ENCODE measurements at regions not wholly inside any gene's neighbourhood (a gene's known extent, or its start where the extent isn't known, plus 50 kb on each side); places are given as distances from the start of the nearest gene placed in this dataset.

DNA sequence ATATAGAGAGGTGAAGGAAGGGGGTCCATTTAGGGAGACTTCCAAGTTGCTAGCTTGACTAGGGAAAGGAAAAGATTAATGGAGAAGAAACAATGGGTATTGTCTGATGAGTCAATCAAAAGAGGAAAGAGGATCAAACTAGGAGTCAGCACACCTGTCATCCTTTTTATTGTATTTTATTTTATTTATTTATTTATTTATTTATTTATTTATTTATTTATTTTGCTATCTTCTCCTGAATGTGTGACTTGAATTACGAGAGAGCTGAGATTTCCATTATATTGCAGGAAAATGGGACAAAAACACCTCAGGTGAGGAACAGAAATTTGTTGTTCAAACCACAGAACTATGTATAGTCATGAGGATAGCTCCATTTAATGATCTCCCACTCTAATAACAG, 58.9 kb downstream of the NUDT11 start:
- no peak for FAIRE-seq
- DNase-seq (ENCODE audit: low spot score): no peak

DNA sequence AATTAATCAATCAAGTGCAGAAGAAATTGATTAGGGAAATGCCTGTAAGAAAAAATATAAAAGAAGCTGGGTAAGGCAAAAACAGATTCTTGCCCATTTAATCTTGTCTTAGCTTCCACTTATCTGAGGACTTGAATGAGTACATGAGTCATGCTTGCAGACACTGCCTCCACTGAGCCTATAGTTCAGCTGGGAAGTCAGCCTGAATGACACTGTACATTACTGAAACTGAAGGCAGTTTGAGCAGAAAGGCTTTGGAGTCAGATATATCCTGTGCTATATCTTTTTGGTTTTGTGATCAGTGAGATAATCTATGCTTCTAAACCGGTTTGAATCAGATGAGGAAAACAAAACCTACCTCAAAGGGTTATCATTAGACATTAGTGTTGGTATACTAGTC, 61.3 kb downstream of the NUDT11 start:
- DNase-seq (ENCODE audit: low spot score) (no peak), FAIRE-seq (no peak)

DNA sequence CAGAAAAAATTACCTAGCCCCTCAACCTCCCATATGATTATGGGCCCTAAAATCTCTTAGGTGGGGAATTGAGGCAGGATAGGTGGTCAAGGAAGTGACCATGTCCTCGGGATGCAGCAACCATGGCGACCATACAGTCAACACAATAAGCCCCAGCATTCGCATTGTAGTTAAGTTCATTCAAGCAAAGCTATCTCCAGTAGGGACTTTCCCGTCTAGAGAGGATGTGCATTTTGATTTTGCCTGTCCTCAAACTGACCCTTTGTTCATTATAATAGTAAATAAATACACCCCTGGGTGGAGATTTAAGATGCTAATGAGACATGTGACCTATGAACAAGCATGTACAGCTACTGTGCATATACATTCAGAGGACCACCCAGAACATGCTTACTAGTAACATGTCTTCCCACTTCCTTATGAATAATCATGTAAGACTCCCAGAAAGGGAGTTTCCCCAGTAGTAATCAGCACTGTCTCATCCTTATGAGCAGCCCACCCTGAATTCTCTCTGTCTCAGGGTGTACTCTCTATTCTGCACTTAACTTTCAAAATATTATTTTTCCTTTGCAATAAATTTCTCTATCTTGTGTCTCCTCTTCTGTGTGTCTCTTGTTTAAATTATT, 74.3 kb downstream of the NUDT11 start:
- FAIRE-seq (no peak), DNase-seq (ENCODE audit: low spot score) (no peak)

DNA sequence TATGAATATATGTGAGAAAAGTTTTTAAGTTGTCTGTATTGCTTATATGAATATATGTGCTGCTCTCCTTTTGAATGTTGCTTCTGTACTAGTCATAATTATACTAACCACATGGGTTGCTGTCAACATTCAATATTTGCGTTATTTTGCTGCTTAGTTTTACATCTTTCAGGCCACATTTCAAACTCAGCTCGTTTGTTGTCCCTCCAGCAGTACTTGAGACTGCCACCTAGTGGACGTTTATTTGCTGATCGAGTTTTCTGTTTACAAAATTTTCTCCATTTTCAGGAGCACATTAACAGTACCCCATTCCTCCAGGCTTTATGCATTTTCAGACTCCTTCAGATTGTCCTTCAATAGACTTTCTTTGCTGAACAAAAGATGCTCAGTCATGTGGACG, 75.8 kb downstream of the NUDT11 start:
- DNase-seq (ENCODE audit: low spot score): peak; percentile 32
- no peak for FAIRE-seq

DNA sequence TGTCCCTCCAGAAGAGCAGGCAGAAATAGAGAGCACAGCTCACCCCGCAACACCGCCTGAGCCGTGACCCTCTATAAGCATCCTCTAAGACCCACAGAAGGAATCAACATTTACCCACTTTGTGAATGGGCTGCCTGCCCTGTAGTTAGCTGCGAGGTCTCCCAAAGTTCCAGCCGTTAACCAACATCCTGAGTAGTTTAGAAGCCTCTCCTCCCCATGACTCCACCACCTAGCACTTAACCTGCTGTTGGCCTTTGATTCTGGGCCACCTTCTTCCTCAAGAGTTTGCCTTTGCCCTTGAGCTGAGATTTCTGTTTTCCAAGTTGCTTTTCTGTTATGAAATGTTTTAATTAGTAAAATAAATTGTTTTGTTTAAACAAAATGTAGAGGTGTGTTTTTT, 75.8 kb downstream of the NUDT10 start:
- FAIRE-seq (no peak), DNase-seq (ENCODE audit: low spot score) (no peak)

DNA sequence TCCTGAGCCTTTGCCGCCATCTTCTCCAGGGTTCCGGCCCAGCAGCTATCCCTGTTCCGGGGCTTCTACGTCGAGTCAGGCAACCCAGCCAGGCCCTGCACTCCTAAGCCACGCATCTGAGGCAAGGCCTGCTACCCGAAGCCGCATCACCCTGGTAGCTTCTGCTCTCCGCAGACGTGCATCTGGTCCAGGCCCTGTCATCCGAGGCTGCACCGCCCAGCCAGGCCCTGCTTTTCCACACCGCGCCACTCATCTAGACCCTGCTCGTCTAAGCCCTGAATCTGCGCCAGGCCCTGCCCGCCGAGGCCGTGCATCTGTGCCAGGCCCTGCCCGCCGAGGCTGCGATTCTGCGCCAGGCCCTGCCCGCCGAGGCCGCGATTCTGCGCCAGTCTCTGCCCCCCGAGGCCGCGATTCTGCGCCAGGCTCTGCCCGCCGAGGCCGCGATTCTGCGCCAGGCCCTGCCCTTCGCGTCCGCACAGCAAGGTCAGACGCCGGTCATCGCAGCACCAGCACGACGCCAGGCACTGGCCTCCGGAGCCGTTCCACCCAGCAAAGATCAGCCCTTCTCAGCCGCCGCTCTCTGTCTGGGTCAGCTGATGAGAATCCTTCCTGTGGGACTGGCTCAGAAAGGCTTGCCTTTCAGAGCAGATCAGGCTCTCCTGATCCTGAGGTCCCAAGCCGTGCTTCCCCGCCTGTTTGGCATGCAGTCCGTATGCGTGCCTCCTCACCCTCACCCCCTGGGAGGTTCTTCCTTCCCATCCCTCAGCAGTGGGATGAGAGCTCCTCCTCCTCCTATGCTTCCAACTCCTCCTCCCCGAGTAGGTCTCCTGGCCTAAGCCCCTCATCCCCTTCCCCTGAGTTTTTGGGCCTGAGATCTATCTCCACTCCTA, 75.1 kb downstream of the NUDT10 start:
- FAIRE-seq: no peak
- no peak for DNase-seq (ENCODE audit: low spot score)

DNA sequence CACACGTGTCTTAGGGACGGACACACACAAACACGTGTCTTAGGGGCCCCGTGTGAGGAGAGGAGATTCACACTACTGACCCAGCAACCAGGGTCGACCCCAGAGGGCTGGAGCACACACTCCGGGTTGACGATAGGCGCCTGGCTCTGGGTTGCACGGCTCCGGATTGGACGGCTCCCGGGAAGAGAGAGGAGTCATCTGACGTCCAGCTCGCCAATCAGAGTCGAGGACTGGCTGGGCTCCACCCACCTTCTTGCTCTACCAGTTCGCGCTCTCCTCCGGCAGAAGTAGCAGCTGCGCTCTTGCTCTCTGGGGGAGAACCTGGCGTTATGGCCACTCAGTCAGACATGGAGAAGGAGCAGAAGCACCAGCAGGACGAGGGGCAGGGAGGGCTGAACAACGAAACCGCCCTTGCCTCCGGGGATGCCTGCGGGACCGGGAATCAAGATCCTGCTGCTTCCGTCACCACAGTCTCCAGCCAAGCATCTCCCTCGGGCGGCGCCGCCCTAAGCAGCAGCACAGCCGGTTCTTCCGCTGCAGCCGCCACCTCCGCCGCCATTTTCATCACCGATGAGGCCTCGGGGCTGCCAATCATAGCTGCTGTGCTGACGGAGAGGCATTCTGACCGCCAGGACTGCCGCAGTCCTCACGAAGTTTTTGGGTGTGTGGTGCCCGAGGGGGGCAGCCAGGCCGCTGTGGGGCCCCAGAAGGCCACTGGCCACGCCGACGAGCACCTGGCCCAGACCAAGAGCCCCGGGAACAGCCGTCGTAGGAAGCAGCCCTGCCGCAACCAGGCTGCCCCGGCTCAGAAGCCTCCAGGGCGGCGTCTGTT, 74.3 kb downstream of the NUDT10 start:
- DNase-seq (ENCODE audit: low spot score) (peak; percentile 73), FAIRE-seq (no peak)

DNA sequence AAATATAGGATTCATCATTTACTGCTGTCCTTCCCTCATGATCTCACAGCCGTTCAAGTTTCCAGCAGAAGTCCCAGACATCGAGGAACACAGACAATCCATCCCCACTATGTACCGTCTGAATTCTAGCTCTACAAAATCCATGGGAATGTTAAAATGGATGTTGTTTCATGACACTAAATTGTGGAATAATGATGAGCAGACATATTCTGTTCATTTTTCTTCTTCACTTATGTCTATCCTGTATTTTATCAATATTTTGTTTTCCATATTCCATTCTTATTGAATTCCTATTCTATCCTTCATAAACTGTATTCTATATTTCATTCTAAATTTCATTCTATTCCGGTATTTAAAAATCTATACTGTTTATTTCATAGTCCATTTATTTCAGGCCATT, 71.8 kb downstream of the NUDT10 start:
- DNase-seq (ENCODE audit: low spot score): no peak
- no peak for FAIRE-seq

DNA sequence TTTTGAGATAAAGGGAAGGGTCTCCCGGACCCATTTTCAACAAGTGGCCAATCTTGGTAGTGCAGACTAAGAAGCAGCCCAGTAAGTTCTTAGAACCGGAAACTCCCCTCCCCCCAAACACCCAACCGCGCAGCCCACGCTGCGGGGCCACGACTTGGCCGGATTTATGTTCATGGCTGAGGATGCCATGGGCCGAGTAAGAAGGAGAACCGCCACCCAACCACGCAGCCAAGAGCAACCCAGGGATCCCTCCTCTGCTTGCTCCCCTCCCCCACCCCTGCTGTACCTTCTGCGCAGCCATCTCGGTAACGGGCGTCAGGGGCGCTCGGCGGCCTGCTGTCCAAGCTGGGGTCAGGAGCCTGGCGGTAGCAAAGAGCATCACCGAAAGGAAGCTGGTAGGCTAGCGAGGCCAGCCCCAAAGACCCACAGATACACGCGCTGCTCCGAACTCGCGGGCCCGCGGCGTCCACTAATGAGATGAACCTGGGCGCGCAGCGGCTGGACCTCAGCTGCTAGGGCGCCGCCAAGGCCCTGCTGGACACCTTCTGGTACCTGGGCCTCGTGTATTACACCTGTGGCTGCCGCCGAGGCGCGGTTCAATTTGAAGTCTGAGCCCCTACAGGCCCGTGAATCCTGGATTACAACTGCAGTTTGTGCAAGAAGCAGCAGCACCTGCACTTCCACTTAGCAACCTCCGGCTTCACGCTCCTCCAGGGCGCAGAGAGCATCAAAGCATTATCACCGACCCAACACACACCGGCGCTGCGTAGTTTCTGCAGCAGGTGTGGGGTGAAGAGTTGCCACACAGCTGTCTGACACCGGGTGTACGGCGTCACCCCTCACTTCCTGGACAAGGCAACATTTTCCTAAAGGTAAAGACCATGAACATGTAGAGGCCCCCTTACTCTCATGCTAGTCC, 63.4 kb downstream of the NUDT10 start:
- FAIRE-seq: no peak

DNA sequence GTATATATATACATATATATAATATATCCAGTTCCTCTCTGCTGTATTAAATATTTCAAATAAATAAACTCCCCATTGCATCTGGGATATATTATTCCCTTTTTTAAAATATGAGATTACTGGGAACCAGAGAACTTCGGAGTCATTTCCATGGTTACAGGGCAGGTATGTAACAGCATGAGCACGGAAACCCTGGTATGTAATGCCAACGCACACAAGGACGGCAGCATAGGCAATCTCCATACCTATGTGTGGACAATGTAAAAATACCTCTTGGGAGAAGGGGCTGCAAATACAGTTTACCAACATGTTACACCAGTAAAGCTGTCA, 62.8 kb downstream of the NUDT10 start:
- FAIRE-seq: no peak
- DNase-seq (ENCODE audit: low spot score): no peak

More for the DNA sequence above, 63.4 kb downstream of the NUDT10 start:
- DNase-seq (ENCODE audit: low spot score): peak; percentile 57

Measured in urothelium cell line (cell line).